ENCODE measurements at regions not wholly inside any gene's neighbourhood (a gene's known extent, or its start where the extent isn't known, plus 50 kb on each side); places are given as distances from the start of the nearest gene placed in this dataset.

DNA sequence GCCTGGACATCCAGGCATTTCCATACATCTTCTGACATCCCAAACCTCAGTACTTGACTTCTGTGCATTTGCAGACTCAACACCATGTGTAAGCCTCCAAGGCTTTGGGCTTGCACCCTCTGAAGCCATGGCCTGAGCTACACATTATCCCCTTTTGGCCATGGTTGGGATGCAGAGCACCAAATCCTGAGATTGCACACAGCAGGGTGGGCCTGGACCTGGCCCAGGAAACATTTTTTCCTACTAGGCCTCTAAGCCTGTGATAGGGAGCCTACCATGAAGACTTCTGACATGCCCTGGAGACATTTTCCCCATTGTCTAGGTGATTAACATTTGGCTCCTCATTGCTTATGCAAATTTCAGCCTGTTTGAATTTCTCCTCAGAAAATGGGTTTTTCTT, 853.4 kb upstream of the SPRY2 start:
- Histone ChIP-seq H3K27ac (ENCODE audit: insufficient read depth, low read length) (no peak overlapping the region), H2BK20ac (ENCODE audit: low read depth, low read length) (no peak overlapping the region), H4K20me1 (ENCODE audit: insufficient read depth, low read length) (no peaks in the 10 kb centered on the region), H2BK15ac (ENCODE audit: low read depth, low read length) (no peak overlapping the region), H3K18ac (ENCODE audit: low read depth, low read length) (no peak overlapping the region), H3K56ac (ENCODE audit: extremely low read depth, insufficient read depth, low read length) (no peak overlapping the region), H2AFZ (replicated peaks; ENCODE audit: low read length, poor library complexity) (no peak overlapping the region), H3K4ac (ENCODE audit: low read depth, low read length) (no peak overlapping the region), H3K9me1 (ENCODE audit: insufficient read depth, low read length) (no peaks in the 10 kb centered on the region), H4K5ac (ENCODE audit: low read depth, low read length) (no peak overlapping the region), H3K14ac (replicated peaks; ENCODE audit: low read depth, low read length) (no peak overlapping the region), H3K23ac (ENCODE audit: low read depth, low read length) (no peak overlapping the region), H3K36me3 (ENCODE audit: control insufficient read depth, insufficient read depth, low read length) (no peaks in the 10 kb centered on the region), H3K9me3 (ENCODE audit: control insufficient read depth, insufficient read depth, low read length) (peaks cover 9% of the 10 kb centered on the region), H2AK9ac (replicated peaks; ENCODE audit: low read depth, low read length, poor library complexity) (no peak overlapping the region), H2AK5ac (ENCODE audit: low read depth, low read length) (no peak overlapping the region), H4K91ac (ENCODE audit: insufficient read depth, low read depth, low read length) (no peak overlapping the region), H3K4me2 (ENCODE audit: low read depth, low read length) (no peak overlapping the region), H3K27me3 (ENCODE audit: control insufficient read depth, insufficient read depth, low read length) (no peaks in the 10 kb centered on the region), H3K4me3 (ENCODE audit: insufficient read depth, low read depth, low read length) (no peak overlapping the region), H2BK5ac (ENCODE audit: low read depth, low read length, poor library complexity, severe bottlenecking) (no peak overlapping the region), H4K8ac (ENCODE audit: low read depth in 2 of 2, low read length in 2 of 2) (no peak overlapping the region), H2BK120ac (ENCODE audit: low read depth, low read length) (no peak overlapping the region), H3K9ac (ENCODE audit: low read depth, low read length) (no peak overlapping the region), H3K4me1 (ENCODE audit: control insufficient read depth, insufficient read depth, low read length) (no peaks in the 10 kb centered on the region), H3K79me1 (ENCODE audit: low read depth in 1 of 2, low read length in 2 of 2) (no peaks in the 10 kb centered on the region)
- ChIA-PET POLR2A (ENCODE audit: unreplicated experiment) (no interaction called here), CTCF (no interaction called here)
- in situ Hi-C loops (cut with MboI; ENCODE audit: low sequenced_read_pairs) (no loop called here), dilution Hi-C loops (cut with HindIII; ENCODE audit: low sequenced_read_pairs, unreplicated experiment) (no loop called here), intact Hi-C loops (cut with micrococcal nuclease) (no loop called here)
- no peak for TF ChIP-seq USF2 (IDR thresholded peaks at IDR 0.05; ENCODE audit: low read depth, low read length)
- no peak for TF ChIP-seq RAD21 (IDR thresholded peaks at IDR 0.05; ENCODE audit: low read length)
- TF ChIP-seq ELK1 (IDR thresholded peaks at IDR 0.05; ENCODE audit: borderline replicate concordance, low read depth, low read length) = no peak
- no peak for TF ChIP-seq MAZ (IDR thresholded peaks at IDR 0.05; ENCODE audit: borderline replicate concordance, low read depth, low read length)
- BruUV-seq (replicated peaks) = no TSS peak
- DNase-seq = no peak
- ATAC-seq (ENCODE audit: low read depth) = no peak

Measured in IMR-90 (cell line).